Activated CD4-positive, alpha-beta T cell treated with anti-CD3 and anti-CD28 coated beads, Interleukin-2, amount 50 U/mL, for 48 hours (primary cell): ENCODE measurements at regions not wholly inside any gene's neighbourhood (a gene's known extent, or its start where the extent isn't known, plus 50 kb on each side); places are given as distances from the start of the nearest gene placed in this dataset.

Source experiments
- DNase-seq, 2 experiments: peaks; one replicate each; pipeline ENCODE4 v3.0.0-alpha.2; 2020

DNA sequence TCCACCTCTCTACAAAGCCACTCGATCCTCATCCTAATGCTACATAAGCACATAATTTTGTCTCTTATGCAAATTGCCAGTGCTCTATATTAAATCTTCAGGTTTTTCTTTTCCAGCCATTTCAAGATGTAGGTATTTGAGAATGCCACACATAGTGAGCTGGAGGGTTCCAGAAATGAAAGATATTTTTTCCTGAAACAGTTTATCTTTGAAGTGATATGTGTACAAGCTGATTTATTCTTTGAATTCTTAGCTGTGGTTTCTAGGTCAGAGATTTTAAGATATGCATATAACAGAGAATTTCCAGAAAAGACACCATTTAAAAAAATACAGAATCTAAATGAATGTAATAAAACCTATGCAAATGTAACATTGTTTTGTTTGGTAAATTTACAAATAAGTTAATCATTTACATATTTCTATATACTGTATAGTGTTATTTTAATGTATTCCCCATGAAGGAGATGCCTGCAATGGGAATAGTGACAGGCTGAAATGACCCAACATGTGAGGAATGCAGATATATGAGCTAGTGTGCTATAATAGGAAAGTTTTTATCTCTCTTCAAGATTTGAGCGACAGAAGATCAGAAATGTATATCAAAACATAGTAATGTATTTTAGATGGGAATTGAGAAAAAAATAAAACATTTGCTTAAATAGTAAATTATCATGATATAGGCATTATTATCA lies 570.2 kb downstream of the SLITRK1 start:
- DNase-seq = no peak

DNA sequence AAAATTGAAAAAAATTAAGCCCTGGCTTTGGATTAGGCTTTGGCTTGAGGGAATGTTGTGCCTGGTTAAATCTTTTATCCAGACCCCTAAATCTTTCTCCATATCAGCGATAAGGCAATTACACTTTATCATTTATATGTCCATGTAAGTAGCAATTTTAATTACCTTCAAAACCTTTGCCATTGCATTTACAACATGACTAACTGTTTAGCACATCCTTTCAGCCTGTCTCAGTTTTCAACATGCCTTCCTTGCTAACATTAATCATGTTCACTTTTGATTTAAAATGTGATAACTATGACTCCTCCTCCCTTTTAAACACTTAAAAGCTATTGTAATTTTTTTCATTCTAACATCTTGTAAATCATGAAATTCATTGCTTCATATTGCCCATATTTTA lies 583.7 kb downstream of the SLITRK1 start:
- DNase-seq = no peak

DNA sequence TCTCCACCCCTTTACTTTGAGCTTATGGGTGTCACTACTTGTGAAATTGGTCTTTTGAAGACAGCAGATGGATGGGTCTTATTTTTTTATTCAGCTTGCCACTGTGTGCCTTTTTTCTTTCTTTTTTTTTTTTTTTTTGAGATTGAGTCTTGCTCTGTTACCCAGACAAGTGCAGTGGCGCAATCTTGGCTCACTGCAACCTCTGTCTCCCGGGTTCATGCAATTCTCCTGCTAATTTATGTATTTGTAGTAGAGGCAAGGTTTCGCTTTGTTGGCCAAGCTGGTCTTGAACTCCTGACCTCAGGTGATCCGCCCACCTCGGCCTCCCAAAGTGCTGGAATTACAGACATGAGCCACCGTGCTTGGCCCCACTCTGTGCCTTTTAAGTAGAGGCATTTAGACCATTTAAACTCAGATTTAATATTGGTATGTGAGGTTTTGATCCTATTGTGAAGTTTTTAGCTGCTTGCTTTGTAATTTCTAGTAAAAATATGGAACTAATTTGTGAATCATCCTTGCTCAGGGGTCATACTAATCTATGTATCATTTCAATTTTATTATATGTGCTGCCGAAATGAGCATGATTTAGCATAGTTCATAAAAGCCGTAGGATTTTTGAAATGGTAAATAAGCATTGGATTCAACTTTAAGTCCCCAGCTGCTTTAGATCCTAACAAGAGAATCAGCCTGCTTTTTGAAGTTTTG lies 584.5 kb downstream of the SLITRK1 start:
- no peak for DNase-seq

DNA sequence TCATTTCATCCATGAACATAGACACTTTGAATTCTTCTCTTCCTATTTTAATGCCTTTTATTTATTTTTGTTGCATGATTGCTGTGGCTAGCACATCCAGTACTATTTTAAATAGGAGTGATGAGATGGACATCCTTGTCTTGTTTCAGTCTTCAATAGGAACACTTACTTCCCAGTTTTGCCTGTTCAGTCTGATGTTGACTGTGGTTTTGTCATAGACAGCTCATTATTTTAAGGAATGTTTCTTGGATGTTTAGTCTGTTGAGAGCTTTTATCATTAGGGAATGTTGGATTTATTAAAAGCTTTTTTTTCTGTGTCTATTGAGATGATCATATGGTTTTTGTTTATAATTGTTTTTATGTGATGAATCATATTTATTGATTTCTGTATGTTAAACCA lies 586.6 kb downstream of the SLITRK1 start:
- DNase-seq = no peak

DNA sequence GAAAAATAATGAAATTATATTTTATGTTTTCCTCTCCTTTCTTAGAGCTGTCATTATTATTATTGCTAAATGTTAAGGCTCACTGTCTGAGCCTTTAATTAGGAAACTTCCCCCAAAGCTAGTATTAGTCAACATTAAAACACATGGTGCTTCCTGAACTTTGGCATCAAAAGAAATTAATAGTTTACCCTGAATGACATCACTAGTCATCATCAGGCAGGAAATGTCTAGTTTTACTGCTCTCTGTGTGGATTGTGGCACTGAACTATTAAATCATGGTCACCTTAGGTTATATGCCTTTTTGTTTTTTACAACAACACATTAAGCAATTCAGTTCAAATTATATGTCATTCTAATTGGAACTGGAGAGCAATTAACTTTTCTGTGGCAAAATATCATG lies 595.5 kb downstream of the SLITRK1 start:
- DNase-seq = no peak

DNA sequence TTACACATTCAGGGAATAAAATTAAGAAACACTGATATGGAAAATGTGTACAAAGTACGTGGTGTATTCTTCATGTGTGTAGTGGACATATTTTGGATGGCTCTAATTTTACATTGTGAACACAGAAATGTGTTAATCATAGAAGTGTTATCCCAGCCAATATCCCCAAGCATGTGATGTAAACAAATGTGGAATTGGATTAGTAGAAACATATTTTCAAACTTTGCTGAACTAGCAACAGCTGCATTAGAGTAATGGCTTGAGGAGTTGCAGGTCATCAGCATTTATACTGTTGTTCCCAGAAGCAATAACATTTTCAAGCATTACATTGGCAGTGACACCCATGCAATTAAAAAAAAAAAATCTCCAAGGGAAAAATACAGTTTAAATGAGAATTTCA lies 600.6 kb downstream of the SLITRK1 start:
- DNase-seq = no peak

DNA sequence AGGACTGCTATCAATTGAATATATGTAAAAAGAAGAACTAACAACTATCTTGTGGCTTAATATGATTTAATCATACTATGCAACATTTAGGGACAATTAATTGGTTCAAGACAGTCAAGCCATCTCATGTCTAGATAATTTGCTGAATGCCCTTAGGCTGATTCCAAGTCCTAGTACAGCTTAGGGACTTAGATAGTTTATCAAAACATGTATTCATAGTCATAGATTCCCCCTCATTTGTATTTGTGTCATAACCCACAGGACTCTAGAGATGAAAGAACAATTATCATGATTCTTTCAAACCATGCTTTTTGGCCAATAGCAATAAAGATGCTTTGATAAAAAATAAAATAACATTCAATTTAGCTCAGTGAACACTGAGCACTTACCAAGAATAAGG lies 607.6 kb downstream of the SLITRK1 start:
- DNase-seq = no peak

DNA sequence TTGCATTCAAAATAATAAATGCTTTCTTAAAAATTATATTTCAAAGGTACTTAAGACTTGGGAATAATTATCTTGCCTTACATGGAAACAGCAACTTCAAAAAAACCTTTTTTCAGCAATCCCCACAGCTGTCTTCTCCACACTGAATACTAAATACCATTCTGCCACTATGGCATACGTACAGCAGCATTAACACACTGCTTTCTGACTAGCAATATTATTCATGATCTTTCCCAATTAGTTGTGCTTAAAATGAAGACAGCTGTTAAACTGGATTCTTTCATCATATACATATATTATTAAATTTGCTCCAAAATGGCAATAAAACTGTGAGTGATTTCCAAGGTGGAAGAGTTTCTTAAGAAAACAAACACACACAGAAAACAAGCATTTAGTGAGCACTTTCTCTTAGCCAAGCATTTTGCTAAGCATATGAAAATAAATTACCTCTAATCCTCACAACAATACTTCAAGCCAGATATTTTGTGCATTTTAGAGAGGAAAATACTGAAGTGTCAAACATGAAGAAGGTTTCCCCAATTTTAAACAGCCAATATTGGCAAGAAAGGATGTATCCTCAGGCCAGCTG lies 609.5 kb downstream of the SLITRK1 start:
- DNase-seq = no peak

DNA sequence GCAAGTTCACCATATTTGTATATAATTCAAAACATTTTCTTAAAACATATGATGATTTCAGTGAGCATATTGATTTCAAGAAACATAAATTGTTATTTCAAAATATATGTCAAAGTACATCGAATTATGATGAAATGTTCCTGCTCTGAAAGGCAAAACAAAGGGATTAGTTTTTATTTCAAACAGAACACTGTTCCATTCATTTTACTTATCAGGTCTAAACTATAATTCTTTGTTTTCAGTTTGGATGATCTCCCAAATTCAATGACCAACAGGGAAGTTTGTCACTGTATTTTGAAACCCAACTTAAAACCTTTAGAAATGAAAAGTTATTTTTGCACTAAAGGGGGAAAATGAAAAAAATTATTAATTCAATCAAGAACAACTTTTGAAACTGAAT lies 610.2 kb downstream of the SLITRK1 start:
- no peak for DNase-seq

DNA sequence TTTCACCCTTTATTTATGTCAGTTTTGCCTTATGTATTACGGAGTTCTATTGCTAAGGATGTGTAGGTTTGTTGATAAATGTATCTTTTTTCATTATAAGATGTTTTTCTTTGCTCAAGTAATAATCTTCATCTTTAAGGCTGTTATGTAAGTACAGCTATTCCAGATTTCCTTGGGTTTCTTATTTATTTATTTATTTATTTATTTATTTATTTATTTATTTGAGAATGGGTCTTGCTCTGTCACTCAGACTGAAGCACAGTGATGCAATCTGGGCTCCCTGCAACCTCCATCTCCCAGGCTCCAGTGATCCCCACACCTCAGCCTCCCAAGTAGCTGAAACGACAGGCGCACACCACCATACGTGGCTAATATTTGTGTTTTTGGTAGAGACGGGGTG lies 617.0 kb downstream of the SLITRK1 start:
- no peak for DNase-seq

DNA sequence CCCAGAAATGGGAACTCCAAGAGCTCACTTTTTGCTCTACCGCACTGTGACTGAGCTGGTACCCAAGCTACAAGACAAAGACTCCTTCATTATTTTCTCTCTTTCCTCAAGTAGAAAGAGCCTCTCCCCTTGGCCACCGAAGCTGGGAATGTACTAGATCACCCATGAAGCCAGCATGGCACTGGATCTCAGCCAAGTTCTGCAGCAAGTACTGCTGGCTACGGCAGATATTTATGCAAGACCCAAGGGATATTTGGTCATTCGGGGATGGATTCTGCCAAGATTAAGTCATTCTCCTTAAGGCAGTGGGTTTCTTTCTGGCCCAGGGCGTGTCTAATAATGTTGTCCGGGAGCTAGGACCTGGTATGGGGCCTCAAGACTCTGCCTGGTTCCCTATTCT lies 633.5 kb downstream of the SLITRK1 start:
- no peak for DNase-seq

DNA sequence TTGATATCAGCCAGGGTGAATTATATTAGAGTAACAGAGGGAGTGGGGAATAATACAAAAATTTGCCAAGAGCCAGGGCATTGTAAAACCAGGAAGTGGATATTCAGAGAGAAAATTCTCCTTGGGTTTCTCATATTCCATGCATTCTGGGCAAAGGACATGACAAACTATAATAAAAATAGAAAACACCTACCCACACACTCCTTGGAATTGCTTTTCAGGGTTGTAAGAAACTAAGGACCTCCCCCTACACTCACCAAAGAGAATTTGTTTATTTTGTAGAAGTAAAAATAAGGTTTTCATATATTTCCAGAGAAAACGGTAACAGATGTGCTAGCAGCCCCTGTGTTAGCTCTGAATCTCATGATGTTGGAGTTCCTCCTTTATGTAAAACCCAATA lies 649.6 kb downstream of the SLITRK1 start:
- DNase-seq = no peak

DNA sequence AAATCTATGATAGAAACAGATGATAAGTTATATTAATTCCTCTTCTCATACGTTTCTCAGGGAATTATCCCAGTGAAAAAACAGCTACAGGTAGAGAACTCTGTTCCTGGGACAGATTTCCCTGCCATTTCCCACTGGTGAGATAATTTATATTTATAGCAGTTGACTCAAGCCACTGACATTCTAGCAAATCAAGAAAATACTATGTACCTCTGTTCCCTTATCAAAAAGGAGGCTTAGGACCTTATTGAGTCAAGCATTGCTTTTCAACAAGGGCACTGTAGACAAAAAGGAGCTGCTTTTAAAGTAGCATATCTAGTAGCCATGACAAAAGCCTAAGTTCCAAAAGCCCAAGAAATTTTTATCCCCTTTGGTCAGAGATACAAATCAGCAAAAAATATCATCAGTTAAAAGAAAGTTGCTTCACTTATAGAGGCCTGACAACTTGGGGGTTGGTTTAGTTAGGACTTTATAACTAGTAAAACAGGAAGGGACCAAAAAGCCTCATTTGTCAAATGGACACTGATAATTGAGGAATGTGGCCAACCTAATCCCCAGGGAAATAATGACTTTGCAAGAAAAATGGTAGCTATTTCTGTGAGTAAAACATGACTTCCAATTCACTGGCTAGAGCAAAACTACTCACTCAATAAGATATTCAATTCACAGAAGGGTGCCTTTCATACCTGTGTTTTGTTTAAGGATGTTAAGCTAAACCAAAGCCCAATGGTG lies 652.5 kb downstream of the SLITRK1 start:
- no peak for DNase-seq

DNA sequence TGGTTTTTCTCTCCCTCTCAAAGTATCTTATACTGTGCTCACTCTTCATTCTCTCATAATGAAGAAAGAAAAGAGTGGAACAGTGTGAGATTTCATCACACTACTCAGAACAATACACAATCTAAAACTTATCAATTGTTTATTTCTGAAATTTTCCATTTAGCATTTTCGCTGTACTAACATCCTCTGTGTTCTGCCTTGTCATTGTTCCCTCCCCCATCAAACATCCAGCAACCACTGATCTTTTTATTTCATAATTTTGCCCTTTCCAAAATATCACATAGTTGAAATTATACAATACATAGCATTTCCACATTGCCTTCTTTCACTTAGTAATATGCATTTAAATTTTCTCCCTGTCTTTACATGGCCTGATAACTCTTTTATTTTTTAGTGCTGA lies 658.7 kb downstream of the SLITRK1 start:
- DNase-seq = no peak

DNA sequence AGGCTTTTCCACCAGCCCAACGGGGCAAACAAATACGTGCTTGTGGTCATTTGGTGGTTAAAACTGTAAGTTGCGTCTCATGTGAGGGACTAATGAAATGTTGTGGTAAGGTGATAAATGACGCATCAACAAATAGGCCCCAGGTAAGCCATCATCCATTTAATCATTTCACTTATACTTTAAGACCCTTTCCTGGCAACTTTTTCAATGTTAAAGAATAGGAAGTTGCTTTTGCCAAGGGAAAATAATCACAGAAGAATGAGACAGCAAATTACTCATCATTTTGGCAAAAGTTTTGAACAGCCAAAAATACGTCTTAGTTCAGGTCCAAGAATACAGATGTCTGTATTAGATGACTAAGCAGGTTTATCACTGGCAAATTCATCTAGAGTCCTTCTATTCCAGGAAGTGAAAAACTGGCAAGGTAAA lies 660.4 kb downstream of the SLITRK1 start:
- no peak for DNase-seq

DNA sequence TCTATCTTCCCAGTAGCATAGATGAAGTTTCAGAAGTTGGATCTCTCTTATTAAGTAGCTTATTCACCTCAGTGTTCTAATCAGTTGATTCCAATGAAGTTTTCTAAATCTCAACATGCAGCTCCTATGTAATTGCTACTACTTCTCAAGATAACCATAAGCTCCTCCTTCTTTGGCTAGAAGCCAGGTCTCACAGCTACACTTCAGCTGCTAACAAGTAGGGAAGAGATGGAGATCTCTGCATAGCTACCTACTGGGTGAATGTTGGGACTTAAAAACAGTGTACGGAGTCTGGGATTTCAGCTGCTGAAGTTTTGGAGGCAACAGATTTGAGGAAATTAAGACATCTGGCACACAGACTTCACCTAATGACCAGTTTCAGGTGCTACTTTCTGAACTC lies 661.0 kb downstream of the SLITRK1 start:
- DNase-seq = no peak

DNA sequence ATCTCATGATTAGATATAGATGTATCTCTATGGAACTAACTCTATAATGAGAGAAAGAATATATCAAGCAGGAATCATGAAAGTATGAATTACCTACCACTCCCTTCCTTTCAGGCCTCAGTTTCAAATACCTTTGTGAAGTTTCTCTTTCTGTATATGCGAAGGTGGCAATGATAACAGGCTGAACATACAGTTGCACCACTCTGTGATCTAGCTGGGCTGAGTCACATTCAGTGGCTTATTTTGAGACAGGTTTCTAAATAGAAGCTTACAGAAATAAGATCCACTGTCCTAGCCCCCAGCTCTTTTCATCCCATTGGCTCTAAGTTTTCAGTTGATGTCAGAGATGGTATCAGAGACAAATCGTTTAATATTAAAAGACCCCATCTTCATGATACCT lies 662.0 kb downstream of the SLITRK1 start:
- DNase-seq = no peak

DNA sequence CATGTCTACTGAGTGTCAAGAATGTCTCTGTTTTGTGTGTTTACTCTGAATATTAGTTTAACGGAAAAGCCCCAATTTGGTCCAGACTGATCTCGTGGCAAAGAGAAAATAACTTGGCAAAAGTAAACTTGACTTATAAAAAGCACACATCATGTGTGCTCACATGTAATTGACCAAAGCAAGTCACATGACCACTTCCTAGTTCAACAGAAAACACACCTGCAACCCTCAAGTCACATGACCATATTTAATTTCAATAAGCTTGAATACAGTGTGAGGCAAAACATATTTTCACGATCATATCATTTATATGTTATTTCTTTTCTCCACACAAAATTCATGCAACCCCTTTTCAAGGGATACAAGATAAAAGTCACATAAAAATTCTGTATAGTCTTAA lies 662.4 kb downstream of the SLITRK1 start:
- no peak for DNase-seq

DNA sequence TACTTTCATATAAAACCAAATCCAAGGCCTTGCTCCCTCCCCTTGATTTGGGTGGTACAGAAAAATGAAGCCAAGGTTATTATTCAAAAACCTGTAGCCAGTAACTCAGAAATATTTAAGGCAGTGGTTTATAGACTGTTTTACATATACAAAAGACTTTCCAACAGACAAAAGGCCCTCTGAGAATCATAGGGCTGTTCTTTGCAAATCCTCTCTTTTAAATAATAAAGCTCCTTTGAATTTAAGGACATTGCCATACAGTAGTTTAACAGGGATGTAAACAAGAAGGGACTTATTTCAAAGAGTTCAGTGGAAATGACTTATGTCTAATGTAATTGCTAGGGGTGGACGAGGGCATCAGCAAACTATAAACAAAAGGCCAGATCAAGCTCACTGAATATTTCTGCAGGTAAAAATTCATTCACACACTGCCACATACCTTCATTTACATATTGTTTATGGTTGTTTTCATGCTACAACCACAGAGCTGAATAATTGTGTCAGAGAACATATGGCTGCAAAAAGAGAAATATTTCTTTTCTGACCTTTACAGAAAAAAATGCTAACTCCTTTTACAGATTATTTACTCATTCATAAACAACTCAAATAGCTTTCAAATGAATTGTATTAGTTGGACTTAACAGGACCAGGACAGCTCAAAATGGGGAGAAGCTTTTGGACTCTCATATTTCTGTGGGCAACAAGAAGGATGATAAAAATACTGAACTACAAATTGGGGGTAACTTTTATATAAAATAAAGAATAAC lies 665.6 kb downstream of the SLITRK1 start:
- no peak for DNase-seq

DNA sequence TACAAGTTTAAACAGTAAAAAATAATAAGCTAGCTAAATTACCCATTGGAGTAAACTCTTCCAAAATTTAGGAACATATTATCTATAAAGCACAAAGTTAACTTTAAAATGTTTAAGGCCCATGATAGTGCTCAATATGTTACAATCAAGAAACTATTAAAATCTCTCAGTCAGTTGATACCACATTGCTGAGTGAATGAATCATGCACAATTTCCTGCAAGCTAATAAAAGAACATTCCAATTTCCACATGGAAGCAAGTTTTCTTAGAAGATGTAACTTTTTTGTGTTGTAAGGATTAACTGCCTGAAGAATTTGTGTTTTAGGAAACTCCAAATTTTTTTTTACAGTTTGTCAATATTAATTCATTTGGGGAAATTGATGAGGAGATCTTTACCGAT lies 666.6 kb downstream of the SLITRK1 start:
- no peak for DNase-seq

DNA sequence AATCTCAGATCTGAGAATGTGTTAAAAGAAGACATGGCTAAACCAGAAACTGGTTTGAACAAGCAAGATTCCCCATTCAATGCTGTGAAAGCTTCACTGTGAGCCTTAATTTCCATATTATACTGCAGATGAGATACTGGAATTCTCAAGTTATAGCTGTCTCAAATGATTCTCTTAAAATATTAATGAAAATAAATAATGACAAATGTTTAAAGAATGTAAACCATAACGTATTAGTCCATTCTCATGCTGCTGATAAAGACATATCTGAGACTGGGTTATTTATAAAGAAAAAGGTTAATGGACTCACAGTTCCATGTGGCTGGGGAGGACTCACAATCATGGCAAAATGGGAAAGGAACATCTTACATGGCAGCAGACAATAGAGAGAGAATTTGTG lies 667.8 kb downstream of the SLITRK1 start:
- DNase-seq = no peak

DNA sequence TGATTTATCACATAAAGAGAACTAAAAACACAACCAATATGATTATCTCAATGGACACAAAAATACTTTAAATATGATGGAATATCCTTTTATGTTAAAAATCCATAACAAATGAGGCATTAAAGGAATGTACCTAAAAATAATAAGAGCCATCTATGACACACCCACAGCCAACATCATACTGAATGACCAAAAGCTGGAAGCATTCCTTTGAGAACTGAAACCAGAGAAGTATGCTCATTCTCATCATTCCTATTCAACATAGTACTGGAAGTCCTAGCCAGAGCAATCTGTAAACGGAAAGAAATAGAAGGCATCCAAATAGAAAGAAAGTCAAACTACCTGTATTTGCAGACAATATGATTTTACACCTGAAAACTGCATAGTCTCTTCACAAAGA lies 671.0 kb downstream of the SLITRK1 start:
- DNase-seq = no peak

DNA sequence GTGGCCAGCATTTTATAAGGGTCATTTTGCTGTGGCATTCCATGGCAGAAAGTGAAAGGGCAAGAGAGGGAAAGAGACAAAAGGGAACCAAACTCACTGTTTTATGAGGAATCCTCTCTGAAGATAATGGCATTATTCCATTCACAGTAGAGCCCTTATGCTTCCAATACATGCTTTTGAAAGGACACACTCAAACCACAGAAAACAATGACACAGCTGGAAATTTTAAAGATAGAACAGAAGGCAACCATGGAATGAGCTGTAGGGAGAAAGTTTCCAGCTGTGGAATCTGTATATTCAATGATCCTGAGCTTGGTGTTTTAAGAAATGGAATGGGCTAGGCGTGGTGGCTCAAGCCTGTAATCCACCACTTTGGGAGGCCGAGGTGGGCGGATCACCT lies 677.4 kb downstream of the SLITRK1 start:
- DNase-seq = no peak
